Peyer's patch (tissue), 4 donors: ENCODE measurements at regions not wholly inside any gene's neighbourhood (a gene's known extent, or its start where the extent isn't known, plus 50 kb on each side); places are given as distances from the start of the nearest gene placed in this dataset.

Experiments
- POLR2A ChIP-seq, 2 donors: fragments of 450-650 bp; IDR thresholded peaks; one replicate each; pipeline ENCODE4 v1.5.1; 2017; ENCODE audit warnings: antibody characterized with exemption in 2 of 2, mild to moderate bottlenecking in 2 of 2, moderate library complexity in 2 of 2
- TF ChIP-seq, protein P1 (sequence below), 6 experiments: fragments of 450-650 bp in 4 of 6; fragments of 200-600 bp in 2 of 6; sonication (generic) in 1 of 6; IDR thresholded peaks; one replicate each; pipeline ENCODE4 v1.5.1; 2017 to 2019; ENCODE audit warnings: antibody characterized with exemption in 6 of 6, mild to moderate bottlenecking in 3 of 6, moderate library complexity in 1 of 6

DNA sequence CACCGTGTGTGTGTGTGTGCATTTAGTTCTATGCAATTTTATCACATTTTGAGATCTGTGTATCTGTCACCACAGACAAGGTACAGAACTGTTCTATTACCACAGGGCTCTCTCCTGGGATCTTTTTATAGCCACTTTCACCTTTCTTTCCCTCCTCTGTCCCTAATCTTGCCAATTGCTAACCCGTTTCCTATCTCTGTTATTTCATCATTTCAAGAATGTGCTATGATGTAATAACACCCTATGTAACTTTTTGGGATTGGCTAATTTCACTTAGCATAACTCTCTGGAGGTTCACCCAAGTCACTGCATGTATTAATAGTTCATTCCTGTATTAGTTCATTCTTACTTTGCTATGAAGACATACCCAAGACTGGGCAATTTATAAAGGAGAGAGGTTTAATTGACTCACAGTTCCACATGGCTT is 657.7 kb downstream of the QKI start:
- TF ChIP-seq POLR2A (IDR thresholded peaks at IDR 0.05) = no peak
- TF ChIP-seq, protein P1, sequence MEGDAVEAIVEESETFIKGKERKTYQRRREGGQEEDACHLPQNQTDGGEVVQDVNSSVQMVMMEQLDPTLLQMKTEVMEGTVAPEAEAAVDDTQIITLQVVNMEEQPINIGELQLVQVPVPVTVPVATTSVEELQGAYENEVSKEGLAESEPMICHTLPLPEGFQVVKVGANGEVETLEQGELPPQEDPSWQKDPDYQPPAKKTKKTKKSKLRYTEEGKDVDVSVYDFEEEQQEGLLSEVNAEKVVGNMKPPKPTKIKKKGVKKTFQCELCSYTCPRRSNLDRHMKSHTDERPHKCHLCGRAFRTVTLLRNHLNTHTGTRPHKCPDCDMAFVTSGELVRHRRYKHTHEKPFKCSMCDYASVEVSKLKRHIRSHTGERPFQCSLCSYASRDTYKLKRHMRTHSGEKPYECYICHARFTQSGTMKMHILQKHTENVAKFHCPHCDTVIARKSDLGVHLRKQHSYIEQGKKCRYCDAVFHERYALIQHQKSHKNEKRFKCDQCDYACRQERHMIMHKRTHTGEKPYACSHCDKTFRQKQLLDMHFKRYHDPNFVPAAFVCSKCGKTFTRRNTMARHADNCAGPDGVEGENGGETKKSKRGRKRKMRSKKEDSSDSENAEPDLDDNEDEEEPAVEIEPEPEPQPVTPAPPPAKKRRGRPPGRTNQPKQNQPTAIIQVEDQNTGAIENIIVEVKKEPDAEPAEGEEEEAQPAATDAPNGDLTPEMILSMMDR (IDR thresholded peaks at IDR 0.05) = no peak
